Ishikawa (cell line): ENCODE measurements at regions not wholly inside any gene's neighbourhood (a gene's known extent, or its start where the extent isn't known, plus 50 kb on each side); places are given as distances from the start of the nearest gene placed in this dataset.

Source experiments
- CEBPB ChIP-seq: IDR thresholded peaks from 2 replicates; pipeline ENCODE4 v1.6.1; 2012
- CREB1 ChIP-seq: IDR thresholded peaks from 2 replicates; pipeline ENCODE4 v1.6.1; 2012; ENCODE audit warnings: low read depth
- EGR1 ChIP-seq: IDR thresholded peaks from 2 replicates; pipeline ENCODE4 v1.6.1; 2012
- EP300 ChIP-seq: IDR thresholded peaks from 2 replicates; pipeline ENCODE4 v1.6.1; 2012; ENCODE audit warnings: borderline replicate concordance
- FOXM1 ChIP-seq: IDR thresholded peaks from 2 replicates; pipeline ENCODE4 v1.6.1; 2012; ENCODE audit warnings: low read depth, borderline replicate concordance
- NFIC ChIP-seq: IDR thresholded peaks from 2 replicates; pipeline ENCODE4 v1.6.1; 2012
- RAD21 ChIP-seq: IDR thresholded peaks from 2 replicates; pipeline ENCODE4 v1.6.1; 2012; ENCODE audit warnings: low read depth
- TAF1 ChIP-seq: IDR thresholded peaks from 2 replicates; pipeline ENCODE4 v1.6.1; 2012; ENCODE audit warnings: low read depth, mild to moderate bottlenecking
- TCF12 ChIP-seq: IDR thresholded peaks from 2 replicates; pipeline ENCODE4 v1.6.1; 2012; ENCODE audit warnings: low read depth
- TEAD4 ChIP-seq: IDR thresholded peaks from 2 replicates; pipeline ENCODE4 v1.6.1; 2012
- YY1 ChIP-seq: IDR thresholded peaks from 2 replicates; pipeline ENCODE4 v1.6.1; 2012; ENCODE audit warnings: low read depth
- ZBTB7A ChIP-seq: IDR thresholded peaks from 2 replicates; pipeline ENCODE4 v1.6.1; 2012; ENCODE audit warnings: low read depth
- TF ChIP-seq, protein P1 (sequence below): IDR thresholded peaks from 2 replicates; pipeline ENCODE4 v1.6.1; 2012; ENCODE audit warnings: low read depth, mild to moderate bottlenecking
- TF ChIP-seq, protein P2 (sequence below): IDR thresholded peaks from 2 replicates; pipeline ENCODE4 v1.6.1; 2012
- TF ChIP-seq, protein P3 (sequence below): IDR thresholded peaks from 2 replicates; pipeline ENCODE4 v1.6.1; 2012

DNA sequence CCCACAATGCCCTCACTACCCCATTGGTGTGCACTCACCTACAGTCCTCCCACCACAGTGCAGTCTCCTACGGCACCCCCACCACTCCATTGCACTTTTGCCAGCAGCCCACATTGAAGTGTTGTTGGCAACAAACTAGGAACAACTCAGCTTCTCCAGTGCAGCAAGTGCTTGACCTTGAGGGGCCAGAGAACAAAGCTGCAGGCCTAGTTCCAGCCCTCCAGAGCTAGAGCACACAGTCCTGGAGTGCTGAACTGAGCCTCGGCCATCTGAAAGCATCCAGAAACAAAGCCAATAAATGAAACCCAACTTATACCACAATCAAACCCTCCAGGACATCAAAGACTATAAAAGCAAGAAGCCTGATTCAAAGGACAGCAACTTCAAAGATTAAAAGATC, 129.9 kb downstream of the C1orf94 start:
- TF ChIP-seq FOXM1 (no peak), ZBTB7A (no peak), CEBPB (no peak), EGR1 (no peak), TAF1 (no peak), TCF12 (no peak), EP300 (no peak), YY1 (no peak), RAD21 (no peak), TEAD4 (no peak), CREB1 (no peak), NFIC (no peak)
- TF ChIP-seq, protein P1, sequence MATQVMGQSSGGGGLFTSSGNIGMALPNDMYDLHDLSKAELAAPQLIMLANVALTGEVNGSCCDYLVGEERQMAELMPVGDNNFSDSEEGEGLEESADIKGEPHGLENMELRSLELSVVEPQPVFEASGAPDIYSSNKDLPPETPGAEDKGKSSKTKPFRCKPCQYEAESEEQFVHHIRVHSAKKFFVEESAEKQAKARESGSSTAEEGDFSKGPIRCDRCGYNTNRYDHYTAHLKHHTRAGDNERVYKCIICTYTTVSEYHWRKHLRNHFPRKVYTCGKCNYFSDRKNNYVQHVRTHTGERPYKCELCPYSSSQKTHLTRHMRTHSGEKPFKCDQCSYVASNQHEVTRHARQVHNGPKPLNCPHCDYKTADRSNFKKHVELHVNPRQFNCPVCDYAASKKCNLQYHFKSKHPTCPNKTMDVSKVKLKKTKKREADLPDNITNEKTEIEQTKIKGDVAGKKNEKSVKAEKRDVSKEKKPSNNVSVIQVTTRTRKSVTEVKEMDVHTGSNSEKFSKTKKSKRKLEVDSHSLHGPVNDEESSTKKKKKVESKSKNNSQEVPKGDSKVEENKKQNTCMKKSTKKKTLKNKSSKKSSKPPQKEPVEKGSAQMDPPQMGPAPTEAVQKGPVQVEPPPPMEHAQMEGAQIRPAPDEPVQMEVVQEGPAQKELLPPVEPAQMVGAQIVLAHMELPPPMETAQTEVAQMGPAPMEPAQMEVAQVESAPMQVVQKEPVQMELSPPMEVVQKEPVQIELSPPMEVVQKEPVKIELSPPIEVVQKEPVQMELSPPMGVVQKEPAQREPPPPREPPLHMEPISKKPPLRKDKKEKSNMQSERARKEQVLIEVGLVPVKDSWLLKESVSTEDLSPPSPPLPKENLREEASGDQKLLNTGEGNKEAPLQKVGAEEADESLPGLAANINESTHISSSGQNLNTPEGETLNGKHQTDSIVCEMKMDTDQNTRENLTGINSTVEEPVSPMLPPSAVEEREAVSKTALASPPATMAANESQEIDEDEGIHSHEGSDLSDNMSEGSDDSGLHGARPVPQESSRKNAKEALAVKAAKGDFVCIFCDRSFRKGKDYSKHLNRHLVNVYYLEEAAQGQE = no peak
- TF ChIP-seq, protein P2, sequence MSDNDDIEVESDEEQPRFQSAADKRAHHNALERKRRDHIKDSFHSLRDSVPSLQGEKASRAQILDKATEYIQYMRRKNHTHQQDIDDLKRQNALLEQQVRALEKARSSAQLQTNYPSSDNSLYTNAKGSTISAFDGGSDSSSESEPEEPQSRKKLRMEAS = no peak
- TF ChIP-seq, protein P3, sequence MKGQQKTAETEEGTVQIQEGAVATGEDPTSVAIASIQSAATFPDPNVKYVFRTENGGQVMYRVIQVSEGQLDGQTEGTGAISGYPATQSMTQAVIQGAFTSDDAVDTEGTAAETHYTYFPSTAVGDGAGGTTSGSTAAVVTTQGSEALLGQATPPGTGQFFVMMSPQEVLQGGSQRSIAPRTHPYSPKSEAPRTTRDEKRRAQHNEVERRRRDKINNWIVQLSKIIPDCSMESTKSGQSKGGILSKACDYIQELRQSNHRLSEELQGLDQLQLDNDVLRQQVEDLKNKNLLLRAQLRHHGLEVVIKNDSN = no peak

DNA sequence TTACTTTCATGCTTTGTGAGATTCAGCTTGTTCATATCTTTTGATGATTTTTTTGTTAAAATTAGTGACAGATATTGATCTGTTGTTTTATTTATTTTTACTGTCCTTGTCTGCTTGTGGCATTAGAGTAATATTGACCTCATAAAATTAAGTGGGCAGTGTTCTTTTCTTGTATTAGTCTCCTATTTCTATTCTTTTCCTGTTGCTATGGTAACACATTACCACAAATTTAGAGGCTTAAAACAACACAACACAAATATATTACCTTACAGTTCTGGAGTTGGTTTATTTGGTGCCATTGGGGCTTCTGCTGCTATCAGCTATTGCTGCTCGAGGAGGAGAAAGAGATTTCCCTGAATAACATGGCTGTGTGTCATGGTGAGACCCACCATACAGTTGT, 135.7 kb downstream of the C1orf94 start:
- TF ChIP-seq YY1 (no peak), NFIC (no peak), FOXM1 (no peak), CEBPB (no peak), TAF1 (no peak), TCF12 (no peak), TEAD4 (no peak)

DNA sequence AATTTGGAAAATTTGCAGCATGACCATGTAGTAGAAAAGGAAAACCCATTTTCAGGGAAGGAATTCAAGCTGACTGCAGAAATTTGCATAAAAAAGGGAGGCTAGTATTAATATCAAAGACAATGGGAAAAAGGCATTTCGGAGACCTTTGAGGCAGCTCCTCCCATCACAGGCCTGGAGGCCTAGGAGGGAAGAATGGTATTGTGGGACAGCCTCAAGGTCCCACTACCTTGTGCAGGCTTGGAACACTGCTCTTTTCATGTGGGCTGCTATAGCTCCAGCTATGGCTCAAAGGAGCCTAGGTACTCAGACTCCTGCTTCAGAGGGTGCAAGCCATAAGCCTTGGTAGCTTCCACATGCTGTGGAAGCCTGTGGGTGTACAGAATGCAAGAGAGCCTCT, 139.3 kb downstream of the C1orf94 start:
- TF ChIP-seq NFIC (no peak), YY1 (no peak), FOXM1 (no peak), CEBPB (no peak), RAD21 (no peak), TAF1 (no peak), EP300 (no peak), ZBTB7A (no peak), TEAD4 (no peak), CREB1 (no peak), TCF12 (no peak)
- TF ChIP-seq, protein P3 = no peak
- TF ChIP-seq, protein P2 = no peak
- TF ChIP-seq, protein P1 = no peak

DNA sequence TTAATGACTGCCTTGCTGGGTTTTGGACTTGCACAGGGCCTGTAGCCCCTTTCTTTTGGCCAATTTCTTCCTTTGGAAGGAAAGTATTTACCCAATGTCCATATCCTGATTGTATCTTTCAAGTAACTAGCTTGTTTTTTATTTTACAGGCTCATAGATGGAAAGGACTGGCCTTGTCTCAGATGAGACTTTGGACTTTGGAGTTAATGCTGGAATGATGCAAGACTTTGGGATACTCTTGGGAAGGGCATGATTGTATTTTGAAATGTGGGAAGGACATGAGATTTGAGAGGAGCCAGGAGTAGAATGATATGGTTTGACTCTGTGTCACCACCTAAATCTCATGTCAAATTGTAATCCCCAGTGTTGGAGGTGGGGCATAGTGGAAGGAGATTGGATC, 140.1 kb downstream of the C1orf94 start:
- TF ChIP-seq EP300 (no peak), CREB1 (no peak), CEBPB (no peak), FOXM1 (no peak), EGR1 (no peak), TEAD4 (no peak), TCF12 (no peak), ZBTB7A (no peak), YY1 (no peak), TAF1 (no peak)
- TF ChIP-seq, protein P3 = no peak
- TF ChIP-seq, protein P2 = no peak

DNA sequence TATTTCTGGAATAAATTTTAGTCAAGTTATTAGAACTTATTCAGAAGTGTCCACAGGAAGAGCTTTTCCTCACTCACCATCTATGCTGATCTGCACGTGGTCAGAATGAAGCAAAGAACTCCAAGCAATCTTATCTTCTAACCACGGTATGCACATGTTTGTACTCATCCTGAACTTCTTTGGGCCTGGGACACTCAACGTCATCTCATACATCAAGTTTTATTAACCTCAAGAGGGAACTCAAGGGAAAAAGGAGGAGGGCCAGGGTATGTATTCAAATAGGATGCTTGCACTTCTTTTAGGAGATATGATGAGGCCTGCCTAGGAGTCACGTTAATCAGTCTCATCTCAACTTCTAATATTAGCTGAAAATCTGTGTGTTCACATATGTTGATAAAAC, 142.5 kb downstream of the C1orf94 start:
- TF ChIP-seq TCF12 (no peak), EP300 (no peak), TAF1 (no peak), CREB1 (no peak), EGR1 (no peak), YY1 (no peak), NFIC (no peak)
- TF ChIP-seq, protein P2 = no peak
